BLaER1 treated with 17β-estradiol and CSF1 and Interleukin-3, amounts not matched to agents 10 nM and 100 nM (cell line): ENCODE measurements at regions not wholly inside any gene's neighbourhood (a gene's known extent, or its start where the extent isn't known, plus 50 kb on each side); places are given as distances from the start of the nearest gene placed in this dataset.

Source experiments
- H3K27ac ChIP-seq, 11 experiments: shearing (Covaris generic); formaldehyde crosslinking; 2 replicates each; pipeline ENCODE4 v1.8.1; 2022
- H3K27me3 ChIP-seq, 11 experiments: shearing (Covaris generic); formaldehyde crosslinking; 2 replicates each; pipeline ENCODE4 v1.8.1; 2022
- H3K36me3 ChIP-seq, 11 experiments: shearing (Covaris generic); formaldehyde crosslinking; 2 replicates each; pipeline ENCODE4 v1.8.1; 2022
- H3K4me1 ChIP-seq, 10 experiments: shearing (Covaris generic); formaldehyde crosslinking; 2 replicates each; pipeline ENCODE4 v1.8.1; 2022
- H3K4me2 ChIP-seq, 11 experiments: shearing (Covaris generic); formaldehyde crosslinking; 2 replicates each; pipeline ENCODE4 v1.8.1; 2022
- H3K4me3 ChIP-seq, 10 experiments: shearing (Covaris generic); formaldehyde crosslinking; 2 replicates each; pipeline ENCODE4 v1.8.1; 2022
- H3K9ac ChIP-seq, 11 experiments: shearing (Covaris generic); formaldehyde crosslinking; 2 replicates each; pipeline ENCODE4 v1.8.1; 2022
- H3K9me3 ChIP-seq, 11 experiments: shearing (Covaris generic); formaldehyde crosslinking; replicated peaks in 1 of 11; 2 replicates each; pipeline ENCODE4 v1.8.1; 2022
- H4K20me1 ChIP-seq, 11 experiments: shearing (Covaris generic); formaldehyde crosslinking; 2 replicates each; pipeline ENCODE4 v1.8.1; 2022
- Cebpa-rat ChIP-seq, 11 experiments: shearing (Covaris generic); IDR thresholded peaks; 2 replicates each; pipeline ENCODE4 v1.8.1; 2022

DNA sequence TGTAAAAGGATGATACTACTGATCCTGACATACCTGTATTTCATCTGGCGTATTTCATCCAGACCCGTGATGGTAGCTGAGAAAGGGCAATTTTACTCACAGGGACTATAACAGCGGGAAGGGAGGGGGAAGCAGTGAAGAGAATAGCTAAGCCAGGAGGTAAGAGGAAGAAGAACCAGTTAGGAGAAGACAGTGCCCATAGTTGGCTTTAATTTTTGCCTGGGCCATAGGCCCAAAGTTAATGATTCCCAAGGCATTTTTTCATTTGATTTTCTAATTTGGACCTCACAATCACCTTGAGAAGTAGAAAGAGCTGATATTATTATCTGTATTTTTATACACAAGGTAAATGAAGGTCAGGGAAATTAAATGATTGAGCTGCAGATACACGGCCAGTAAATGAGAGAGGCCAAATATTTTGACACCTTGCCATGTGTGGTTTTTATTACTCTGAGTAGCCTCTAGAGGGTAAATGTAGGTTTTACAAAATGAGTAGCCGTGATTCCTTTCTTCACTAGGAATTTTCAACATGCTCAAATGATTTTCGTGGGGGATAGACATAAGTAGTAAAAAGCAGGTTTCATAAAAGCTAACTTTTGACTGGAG is 382.2 kb downstream of the FUT8 start:
- H3K36me3 ChIP-seq = no peaks in the 10 kb centered on the region
- H3K4me1 ChIP-seq = peaks cover 0 to 20% (median 12%) of the 10 kb centered on the region in 10 experiments; a peak in 14 of 20 replicates
- H3K4me2 ChIP-seq = no peak overlapping the region
- no peak overlapping the region for H3K9ac ChIP-seq
- no peaks in the 10 kb centered on the region for H3K9me3 ChIP-seq
- no peak overlapping the region for H3K4me3 ChIP-seq
- H3K27ac ChIP-seq = no peak overlapping the region
- H3K27me3 ChIP-seq = peaks cover 0 to 8% (median 0%) of the 10 kb centered on the region in 11 experiments; a peak in 3 of 22 replicates
- no peak for TF ChIP-seq Cebpa-rat (IDR thresholded peaks at IDR 0.05)
- H4K20me1 ChIP-seq = peaks cover 0 to 7% (median 0%) of the 10 kb centered on the region in 11 experiments; a peak in 2 of 22 replicates

DNA sequence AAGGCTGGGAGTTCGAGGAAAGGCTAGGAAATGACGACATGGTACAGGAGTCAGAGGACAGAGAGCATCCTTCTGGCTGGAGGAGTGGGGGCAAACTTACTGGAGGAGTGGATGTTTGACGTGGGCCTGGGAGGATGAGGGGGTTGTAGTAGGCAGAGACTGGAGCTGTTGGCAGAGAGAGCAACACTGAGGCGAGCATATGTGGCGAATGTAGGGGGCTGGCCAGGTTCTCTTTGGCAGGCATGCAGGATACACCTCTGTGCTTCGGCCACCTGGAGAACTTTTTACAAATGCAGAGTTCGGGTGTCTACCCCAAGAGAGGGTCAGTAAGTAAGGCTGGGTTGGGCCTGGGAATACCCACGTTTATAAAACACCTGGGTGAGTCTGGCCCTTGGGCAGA is 385.7 kb downstream of the FUT8 start:
- Histone ChIP-seq H3K27me3 (peaks cover 0 to 6% (median 0%) of the 10 kb centered on the region in 11 experiments; a peak in 2 of 22 replicates), H3K4me3 (no peak overlapping the region), H4K20me1 (no peaks in the 10 kb centered on the region), H3K9ac (no peak overlapping the region), H3K9me3 (peaks cover 0 to 21% (median 9%) of the 10 kb centered on the region in 11 experiments; a peak in 8 of 22 replicates), H3K4me2 (no peak overlapping the region), H3K36me3 (no peaks in the 10 kb centered on the region), H3K4me1 (peaks cover 0 to 4% (median 0%) of the 10 kb centered on the region in 10 experiments; a peak in 5 of 20 replicates), H3K27ac (no peak overlapping the region)
- no peak for TF ChIP-seq Cebpa-rat (IDR thresholded peaks at IDR 0.05)

- no peak overlapping the region for H3K4me2 ChIP-seq
- H3K4me3 ChIP-seq = no peak overlapping the region
- H3K9ac ChIP-seq = no peak overlapping the region
- no peaks in the 10 kb centered on the region for H3K36me3 ChIP-seq
- H3K27me3 ChIP-seq = no peaks in the 10 kb centered on the region
- no peak for TF ChIP-seq Cebpa-rat (IDR thresholded peaks at IDR 0.05)
- H3K4me1 ChIP-seq = no peaks in the 10 kb centered on the region
- no peak overlapping the region for H3K27ac ChIP-seq
- peaks cover 0 to 26% (median 9%) of the 10 kb centered on the region in 11 experiments; a peak in 9 of 22 replicates for H3K9me3 ChIP-seq
- H4K20me1 ChIP-seq = no peaks in the 10 kb centered on the region
These were observed 388.2 kb downstream of the FUT8 start for GRCh38 chr14:65800694-65801093.

- peaks cover 4 to 41% (median 17%) of the 10 kb centered on the region in 11 experiments; a peak in 21 of 22 replicates for H3K9me3 ChIP-seq
- H3K4me3 ChIP-seq = no peak overlapping the region
- H3K4me1 ChIP-seq = no peaks in the 10 kb centered on the region
- H3K27ac ChIP-seq = no peak overlapping the region
- H3K9ac ChIP-seq = no peak overlapping the region
- H3K27me3 ChIP-seq = no peaks in the 10 kb centered on the region
- no peaks in the 10 kb centered on the region for H3K36me3 ChIP-seq
- H3K4me2 ChIP-seq = no peak overlapping the region
- no peak for TF ChIP-seq Cebpa-rat (IDR thresholded peaks at IDR 0.05)
- no peaks in the 10 kb centered on the region for H4K20me1 ChIP-seq
These were observed 389.7 kb downstream of the FUT8 start for GRCh38 chr14:65802196-65802595.

GRCh38 chr14:65803885-65804284 is 391.4 kb downstream of the FUT8 start:
- Histone ChIP-seq H3K27me3 (no peaks in the 10 kb centered on the region), H3K4me3 (no peak overlapping the region), H3K4me2 (no peak overlapping the region), H3K4me1 (no peaks in the 10 kb centered on the region), H3K36me3 (peaks cover 0 to 5% (median 0%) of the 10 kb centered on the region in 11 experiments; a peak in 1 of 22 replicates), H4K20me1 (no peaks in the 10 kb centered on the region), H3K9me3 (peaks cover 21 to 58% (median 34%) of the 10 kb centered on the region in 11 experiments), H3K27ac (no peak overlapping the region), H3K9ac (no peak overlapping the region)
- TF ChIP-seq Cebpa-rat (IDR thresholded peaks at IDR 0.05) = no peak

- H3K9me3 ChIP-seq = peaks cover 28 to 65% (median 41%) of the 10 kb centered on the region in 11 experiments
- no peak for TF ChIP-seq Cebpa-rat (IDR thresholded peaks at IDR 0.05)
- no peak overlapping the region for H3K4me2 ChIP-seq
- no peaks in the 10 kb centered on the region for H4K20me1 ChIP-seq
- H3K36me3 ChIP-seq = peaks cover 0 to 5% (median 0%) of the 10 kb centered on the region in 11 experiments; a peak in 1 of 22 replicates
- H3K27ac ChIP-seq = no peak overlapping the region
- no peak overlapping the region for H3K4me3 ChIP-seq
- no peaks in the 10 kb centered on the region for H3K27me3 ChIP-seq
- no peak overlapping the region for H3K9ac ChIP-seq
- no peaks in the 10 kb centered on the region for H3K4me1 ChIP-seq
These were observed 392.0 kb downstream of the FUT8 start for GRCh38 chr14:65804439-65805112.

DNA sequence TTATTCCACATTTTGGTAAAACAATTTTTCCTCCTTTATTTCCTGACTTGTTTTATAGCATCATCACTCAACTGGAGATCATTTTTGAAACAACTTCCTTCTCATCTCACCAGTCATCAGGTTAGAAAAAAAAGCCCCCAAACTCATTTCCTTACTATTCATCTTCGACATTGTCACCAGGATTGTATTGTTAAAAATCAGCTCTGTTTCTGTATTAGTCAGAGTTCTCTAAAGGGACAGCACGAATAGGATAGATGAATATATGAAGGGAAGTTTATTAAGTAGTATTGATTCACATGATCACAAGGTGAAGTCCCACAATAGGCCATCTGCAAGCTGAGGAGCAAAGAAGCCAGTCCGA is 392.6 kb downstream of the FUT8 start:
- Histone ChIP-seq H3K27me3 (no peaks in the 10 kb centered on the region), H3K36me3 (peaks cover 0 to 5% (median 0%) of the 10 kb centered on the region in 11 experiments; a peak in 1 of 22 replicates), H4K20me1 (no peaks in the 10 kb centered on the region), H3K4me2 (no peak overlapping the region), H3K9ac (no peak overlapping the region), H3K27ac (no peak overlapping the region), H3K9me3 (peaks cover 33 to 70% (median 46%) of the 10 kb centered on the region in 11 experiments), H3K4me3 (no peak overlapping the region), H3K4me1 (no peaks in the 10 kb centered on the region)
- TF ChIP-seq Cebpa-rat (IDR thresholded peaks at IDR 0.05) = no peak

DNA sequence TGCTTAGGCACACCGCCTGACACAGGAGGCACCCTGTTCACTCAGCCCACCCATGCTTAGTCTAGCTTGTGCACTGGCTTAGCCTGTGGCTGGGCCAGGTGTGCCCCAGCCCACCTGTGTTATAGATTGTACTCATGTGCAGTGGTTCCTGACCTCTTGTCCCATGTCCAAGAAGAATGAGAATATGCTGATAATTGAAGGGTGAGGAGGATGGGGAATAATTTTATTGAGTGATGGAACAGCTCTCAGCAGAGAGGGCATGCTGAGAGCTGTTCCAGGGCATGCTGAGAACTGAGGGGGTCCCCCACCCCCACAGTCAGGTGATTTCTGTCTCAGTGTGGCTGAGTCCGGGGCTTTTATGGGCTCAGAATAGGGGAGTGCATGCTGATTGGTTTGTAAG is 395.9 kb downstream of the FUT8 start:
- H3K9ac ChIP-seq = no peak overlapping the region
- TF ChIP-seq Cebpa-rat (IDR thresholded peaks at IDR 0.05) = no peak

DNA sequence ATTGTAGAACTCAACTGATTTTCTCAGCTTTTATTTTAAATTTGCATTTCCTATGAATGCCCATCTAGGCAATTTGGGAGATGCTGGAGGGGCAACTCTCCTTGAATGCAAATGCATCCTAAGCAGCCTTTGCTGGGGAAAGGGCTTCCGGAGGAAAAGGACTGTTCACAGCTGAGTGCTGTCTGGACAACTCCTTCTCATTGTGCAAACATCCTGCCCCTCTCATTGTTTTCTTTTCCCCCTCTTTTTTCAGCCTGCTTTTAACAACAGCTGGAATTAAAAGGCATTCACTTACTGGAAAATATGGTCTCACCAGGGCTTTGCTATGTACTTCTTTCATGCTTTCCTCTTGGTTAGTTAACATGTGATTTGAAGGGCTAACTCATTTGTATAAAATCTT is 397.8 kb downstream of the FUT8 start:
- Histone ChIP-seq H3K9ac (no peak overlapping the region), H3K4me2 (no peak overlapping the region), H3K27me3 (no peaks in the 10 kb centered on the region), H3K9me3 (peaks cover 35 to 50% (median 40%) of the 10 kb centered on the region in 11 experiments), H3K4me1 (no peaks in the 10 kb centered on the region), H4K20me1 (no peaks in the 10 kb centered on the region), H3K36me3 (peaks cover 0 to 5% (median 0%) of the 10 kb centered on the region in 11 experiments; a peak in 1 of 22 replicates), H3K4me3 (no peak overlapping the region), H3K27ac (no peak overlapping the region)
- no peak for TF ChIP-seq Cebpa-rat (IDR thresholded peaks at IDR 0.05)

More for the DNA sequence above, 395.9 kb downstream of the FUT8 start:
- H3K9me3 ChIP-seq = peaks cover 35 to 52% (median 40%) of the 10 kb centered on the region in 11 experiments
- H4K20me1 ChIP-seq = no peaks in the 10 kb centered on the region
- no peak overlapping the region; a peak in 1 of 20 replicates for H3K4me3 ChIP-seq
- no peaks in the 10 kb centered on the region for H3K27me3 ChIP-seq
- H3K36me3 ChIP-seq = peaks cover 0 to 5% (median 0%) of the 10 kb centered on the region in 11 experiments; a peak in 1 of 22 replicates
- H3K4me2 ChIP-seq = no peak overlapping the region
- H3K27ac ChIP-seq = no peak overlapping the region
- no peaks in the 10 kb centered on the region for H3K4me1 ChIP-seq
